PC-3 (cell line): ENCODE measurements at regions not wholly inside any gene's neighbourhood (a gene's known extent, or its start where the extent isn't known, plus 50 kb on each side); places are given as distances from the start of the nearest gene placed in this dataset.

ENCODE experiments used
- ATAC-seq: fragments of 200-7000 bp; cut with Tn5 transposase; 2 replicates; pipeline ENCODE4 v1.9.1; 2020; ENCODE audit warnings: mild to moderate bottlenecking, moderate library complexity
- BruUV-seq: library from RNA; stranded (reverse); fragments of 400-500 nt; replicated peaks from 2 replicates; lab custom pipeline; 2021; lab: Mats Ljungman, UMichigan
- CTCF ChIA-PET: fragments of 300-600 bp; sonication (Branson Sonifier 250); formaldehyde crosslinking; loops from one replicate; lab custom pipeline; 2022; ENCODE audit warnings: antibody characterized with exemption; lab: Charles Lee
- POLR2A ChIA-PET: fragments of 300-600 bp; sonication (Branson Sonifier 250); formaldehyde crosslinking; loops from one replicate; lab custom pipeline; 2022; ENCODE audit warnings: antibody characterized with exemption; ENCODE audit not compliant: unreplicated experiment; lab: Charles Lee
- DNase-seq: peaks from one replicate; pipeline ENCODE4 v3.0.0-alpha.2; 2015
- H2AFZ ChIP-seq: fragments of 300-600 bp; sonication (generic); 2 replicates; pipeline ENCODE4 v1.6.0; 2016; ENCODE audit warnings: antibody characterized with exemption, low read length
- H3F3A ChIP-seq: fragments of 300-600 bp; sonication (generic); one replicate; pipeline ENCODE4 v1.6.0; 2017; ENCODE audit warnings: antibody characterized with exemption, low read length, control low read depth, mild to moderate bottlenecking; ENCODE audit not compliant: unreplicated experiment
- H3K27ac ChIP-seq: fragments of 300-600 bp; sonication (generic); 2 replicates; pipeline ENCODE4 v1.5.1; 2016; ENCODE audit warnings: mild to moderate bottlenecking, low read length
- H3K27me3 ChIP-seq: fragments of 300-600 bp; sonication (generic); 2 replicates; pipeline ENCODE4 v1.6.1; 2016; ENCODE audit warnings: low read length, mixed read lengths
- H3K36me3 ChIP-seq: fragments of 300-600 bp; sonication (generic); 2 replicates; pipeline ENCODE4 v1.6.1; 2016; ENCODE audit warnings: low read depth, mixed run types, low read length, mixed read lengths
- H3K4me1 ChIP-seq: fragments of 300-600 bp; sonication (generic); 2 replicates; pipeline ENCODE4 v1.5.1; 2016; ENCODE audit warnings: low read length; ENCODE audit not compliant: insufficient read depth
- H3K4me2 ChIP-seq: fragments of 300-600 bp; sonication (generic); 2 replicates; pipeline ENCODE4 v1.6.0; 2016; ENCODE audit warnings: low read length
- H3K4me3 ChIP-seq: fragments of 300-600 bp; sonication (generic); 2 replicates; pipeline ENCODE4 v1.5.1; 2016; ENCODE audit warnings: mild to moderate bottlenecking, low read length, mixed read lengths
- H3K79me2 ChIP-seq: fragments of 300-600 bp; sonication (generic); 2 replicates; pipeline ENCODE4 v1.6.1; 2017; ENCODE audit warnings: low read length, mixed read lengths
- H3K9ac ChIP-seq: fragments of 300-600 bp; sonication (generic); 2 replicates; pipeline ENCODE4 v1.6.0; 2016; ENCODE audit warnings: mild to moderate bottlenecking, low read length
- H3K9me2 ChIP-seq: fragments of 300-600 bp; sonication (generic); replicated peaks from 2 replicates; pipeline ENCODE4 v1.6.1; 2016; ENCODE audit warnings: mixed run types, low read length, mixed read lengths
- H3K9me3 ChIP-seq: fragments of 300-600 bp; sonication (generic); 2 replicates; pipeline ENCODE4 v1.6.1; 2016; ENCODE audit warnings: low read length, mixed read lengths
- H4K20me1 ChIP-seq: fragments of 300-600 bp; sonication (generic); 2 replicates; pipeline ENCODE4 v1.6.1; 2016; ENCODE audit warnings: low read length, mixed read lengths
- CTCF ChIP-seq: fragments of 300-600 bp; sonication (generic); conservative IDR thresholded peaks from 2 replicates; pipeline ENCODE4 v1.5.1; 2017; ENCODE audit warnings: antibody characterized with exemption, low read depth, mild to moderate bottlenecking, low read length
- EZH2 ChIP-seq: fragments of 300-600 bp; sonication (generic); IDR thresholded peaks from one replicate; pipeline ENCODE4 v1.6.1; 2017; ENCODE audit warnings: antibody characterized with exemption, mild to moderate bottlenecking, low read length; ENCODE audit not compliant: unreplicated experiment
- EZH2phosphoT487 ChIP-seq: fragments of 300-600 bp; sonication (generic); IDR thresholded peaks from 2 replicates; pipeline ENCODE4 v1.6.1; 2018; ENCODE audit warnings: mild to moderate bottlenecking, antibody characterized with exemption, low read length, borderline replicate concordance
- intact Hi-C: fragments of 100-400 bp; cut with micrococcal nuclease; formaldehyde crosslinking; loops from 2 replicates; pipeline ENCODE4 v1.9.0; 2023

GRCh38 chr13:75088915-75089314 lies 393.1 kb downstream of the TBC1D4 start:
- Histone ChIP-seq H3K27ac (no peak overlapping the region), H4K20me1 (no peaks in the 10 kb centered on the region), H3K27me3 (no peaks in the 10 kb centered on the region), H2AFZ (no peak overlapping the region), H3K9me3 (no peaks in the 10 kb centered on the region), H3F3A (no peaks in the 10 kb centered on the region), H3K4me1 (no peaks in the 10 kb centered on the region), H3K36me3 (no peaks in the 10 kb centered on the region), H3K9ac (no peak overlapping the region), H3K4me3 (no peak overlapping the region), H3K4me2 (no peak overlapping the region), H3K79me2 (no peaks in the 10 kb centered on the region), H3K9me2 (no peaks in the 10 kb centered on the region)
- ATAC-seq (no peak), DNase-seq (no peak)
- BruUV-seq: no TSS peak
- intact Hi-C loops: no loop called here
- TF ChIP-seq EZH2 (no peak), EZH2phosphoT487 (no peak), CTCF (no peak)
- ChIA-PET POLR2A (no interaction called here), CTCF (no interaction called here)

- Histone ChIP-seq H3K4me2 (no peak overlapping the region), H4K20me1 (no peaks in the 10 kb centered on the region), H3K9me2 (no peaks in the 10 kb centered on the region), H3K79me2 (no peaks in the 10 kb centered on the region), H2AFZ (no peak overlapping the region), H3K27me3 (no peaks in the 10 kb centered on the region), H3K4me1 (no peaks in the 10 kb centered on the region), H3F3A (no peaks in the 10 kb centered on the region), H3K27ac (peak overlapping the region; percentile 27; the same call in 1 of the 2 replicates), H3K9me3 (no peaks in the 10 kb centered on the region), H3K4me3 (no peak overlapping the region), H3K36me3 (no peaks in the 10 kb centered on the region), H3K9ac (no peak overlapping the region)
- ChIA-PET CTCF (no interaction called here), POLR2A (no interaction called here)
- ATAC-seq: peak; percentile 51
- DNase-seq: peak; percentile 7
- intact Hi-C loops: no loop called here
- TF ChIP-seq EZH2phosphoT487 (no peak), CTCF (no peak), EZH2 (no peak)
- BruUV-seq: no TSS peak
Measured at GRCh38 chr13:75079226-75079625, 402.7 kb downstream of the TBC1D4 start.

- POLR2A ChIA-PET: no interaction called here
- no peak overlapping the region for H2AFZ ChIP-seq
- no peak for DNase-seq
- H3K4me1 ChIP-seq: no peaks in the 10 kb centered on the region
- CTCF ChIA-PET: no interaction called here
- H3K9me2 ChIP-seq: no peaks in the 10 kb centered on the region
- H4K20me1 ChIP-seq: no peaks in the 10 kb centered on the region
- no peaks in the 10 kb centered on the region for H3K79me2 ChIP-seq
- no peaks in the 10 kb centered on the region for H3K36me3 ChIP-seq
- H3K27me3 ChIP-seq: no peaks in the 10 kb centered on the region
- no peak for ATAC-seq
- H3K9me3 ChIP-seq: no peaks in the 10 kb centered on the region
- no peak overlapping the region for H3K4me3 ChIP-seq
- no TSS peak for BruUV-seq
- TF ChIP-seq EZH2phosphoT487 (no peak), CTCF (no peak), EZH2 (no peak)
- no peak overlapping the region for H3K9ac ChIP-seq
- no peak overlapping the region for H3K27ac ChIP-seq
- H3F3A ChIP-seq: no peaks in the 10 kb centered on the region
- intact Hi-C loops: no loop called here
- H3K4me2 ChIP-seq: no peak overlapping the region
Measured at GRCh38 chr13:75076476-75076875, 405.5 kb downstream of the TBC1D4 start.
